Limb (tissue), 2 donors: ENCODE measurements at regions not wholly inside any gene's neighbourhood (a gene's known extent, or its start where the extent isn't known, plus 50 kb on each side); places are given as distances from the start of the nearest gene placed in this dataset.

Source experiments
- DNase-seq, 2 donors: peaks; one replicate each; pipeline ENCODE4 v3.0.0-alpha.2; 2016; ENCODE audit errors: extremely low spot score in 2 of 2

- no peak for DNase-seq
Observed at GRCh38 chr5:54927097-54927746, 58.2 kb downstream of the ESM1 start.

- no peak for DNase-seq
Observed at GRCh38 chr5:54924487-54924886, 60.9 kb downstream of the ESM1 start.

GRCh38 chr5:54917323-54917722, 68.1 kb downstream of the ESM1 start:
- DNase-seq, result no peak

GRCh38 chr5:54915466-54916027, 69.8 kb downstream of the ESM1 start:
- DNase-seq, result no peak

- no peak for DNase-seq
Observed at GRCh38 chr5:54912021-54912420, 73.4 kb downstream of the ESM1 start.

GRCh38 chr5:54909911-54910870, 75.2 kb downstream of the ESM1 start:
- DNase-seq, result no peak

- no peak for DNase-seq
Observed at GRCh38 chr5:54908774-54909525, 76.4 kb downstream of the ESM1 start.

GRCh38 chr5:54905942-54906537, 79.4 kb downstream of the ESM1 start:
- DNase-seq, result peak; percentile 81 to 83

- no peak for DNase-seq
Observed at GRCh38 chr5:54905246-54905795, 80.1 kb downstream of the ESM1 start.

- DNase-seq, result no peak
Observed at GRCh38 chr5:54904425-54904824, 81.0 kb downstream of the ESM1 start.

- peak; percentile 38 to 74 for DNase-seq
Observed at GRCh38 chr5:54902791-54903473, 82.5 kb downstream of the ESM1 start.

- no peak for DNase-seq
Observed at GRCh38 chr5:54900984-54901725, 84.2 kb downstream of the ESM1 start.

GRCh38 chr5:54897001-54897400, 88.4 kb downstream of the ESM1 start:
- no peak for DNase-seq

- peak; percentile 45 to 69 for DNase-seq
Observed at GRCh38 chr5:54895816-54896341, 89.5 kb downstream of the ESM1 start.

GRCh38 chr5:54894957-54895815, 90.2 kb downstream of the ESM1 start:
- no peak for DNase-seq

- no peak for DNase-seq
Observed at GRCh38 chr5:54889826-54890225, 95.6 kb downstream of the ESM1 start.

GRCh38 chr5:54887663-54888062, 97.7 kb downstream of the ESM1 start:
- no peak for DNase-seq

GRCh38 chr5:54886866-54887265, 98.5 kb downstream of the ESM1 start:
- no peak for DNase-seq
